OCI-LY7 (cell line): ENCODE measurements at regions not wholly inside any gene's neighbourhood (a gene's known extent, or its start where the extent isn't known, plus 50 kb on each side); places are given as distances from the start of the nearest gene placed in this dataset.

Source experiments
- BruUV-seq: library from RNA; stranded (reverse); fragments of 400-500 nt; replicated peaks from 2 replicates; lab custom pipeline; 2021; lab: Mats Ljungman, UMichigan
- CTCF ChIA-PET: fragments of 300-600 bp; sonication (Branson Sonifier 250); formaldehyde crosslinking; loops from one replicate; lab custom pipeline; 2022; ENCODE audit warnings: antibody characterized with exemption; ENCODE audit not compliant: unreplicated experiment; lab: Charles Lee
- POLR2A ChIA-PET: fragments of 300-600 bp; sonication (Branson Sonifier 250); formaldehyde crosslinking; loops from one replicate; lab custom pipeline; 2022; ENCODE audit warnings: antibody characterized with exemption; lab: Charles Lee
- DNase-seq: peaks from one replicate; pipeline ENCODE4 v3.0.0-alpha.2; 2015; ENCODE audit warnings: low spot score
- H2AFZ ChIP-seq: fragments of 200-600 bp; sonication (generic), shearing (Covaris generic); 2 replicates; pipeline ENCODE4 v1.6.1; 2014; ENCODE audit warnings: mild to moderate bottlenecking, antibody characterized with exemption, low read length, moderate library complexity
- H3K27ac ChIP-seq: fragments of 200-600 bp; sonication (generic); 2 replicates; pipeline ENCODE4 v1.5.1; 2014; ENCODE audit warnings: mixed run types, low read depth, mild to moderate bottlenecking, moderate library complexity, low read length, inconsistent platforms; ENCODE audit not compliant: poor library complexity, severe bottlenecking
- H3K36me3 ChIP-seq: fragments of 200-600 bp; sonication (generic); 2 replicates; pipeline ENCODE4 v1.6.1; 2014; ENCODE audit warnings: mild to moderate bottlenecking, antibody characterized with exemption, low read length, moderate library complexity, mixed read lengths; ENCODE audit not compliant: insufficient read depth
- H3K4me1 ChIP-seq: fragments of 200-600 bp; sonication (generic); 2 replicates; pipeline ENCODE4 v1.5.1; 2014; ENCODE audit warnings: mild to moderate bottlenecking, low read length; ENCODE audit not compliant: insufficient read depth, poor library complexity, severe bottlenecking
- H3K4me2 ChIP-seq: fragments of 200-600 bp; sonication (generic); 2 replicates; pipeline ENCODE4 v1.6.1; 2014; ENCODE audit warnings: mild to moderate bottlenecking, low read length
- H3K4me3 ChIP-seq: fragments of 200-600 bp; sonication (generic); 2 replicates; pipeline ENCODE4 v1.5.1; 2014; ENCODE audit warnings: mild to moderate bottlenecking, low read depth, low read length; ENCODE audit not compliant: poor library complexity, severe bottlenecking
- H3K79me2 ChIP-seq: fragments of 200-600 bp; sonication (generic); 2 replicates; pipeline ENCODE4 v1.6.1; 2016; ENCODE audit warnings: low read depth, mild to moderate bottlenecking, low read length, moderate library complexity, mixed read lengths; ENCODE audit not compliant: insufficient read depth
- H3K9me2 ChIP-seq: fragments of 200-600 bp; sonication (generic); 2 replicates; pipeline ENCODE4 v1.6.1; 2016; ENCODE audit warnings: mild to moderate bottlenecking, low read length, mixed read lengths; ENCODE audit not compliant: insufficient read depth
- H3K9me3 ChIP-seq: fragments of 200-600 bp; sonication (generic); 2 replicates; pipeline ENCODE4 v1.6.1; 2014; ENCODE audit warnings: mild to moderate bottlenecking, mixed run types, low read length, mixed read lengths
- H4K20me1 ChIP-seq: fragments of 200-600 bp; sonication (generic); 2 replicates; pipeline ENCODE4 v1.6.1; 2014; ENCODE audit warnings: mild to moderate bottlenecking, antibody characterized with exemption, low read length, moderate library complexity, mixed read lengths; ENCODE audit not compliant: insufficient read depth
- CTCF ChIP-seq: fragments of 200-600 bp; sonication (generic); conservative IDR thresholded peaks from 2 replicates; pipeline ENCODE4 v1.5.1; 2014; ENCODE audit warnings: mild to moderate bottlenecking, antibody characterized with exemption, low read length, moderate library complexity, mixed read lengths
- EZH2phosphoT487 ChIP-seq: fragments of 200-600 bp; sonication (generic); IDR thresholded peaks from 2 replicates; pipeline ENCODE4 v1.6.1; 2018; ENCODE audit warnings: low read depth, borderline replicate concordance, mild to moderate bottlenecking, mixed run types, antibody characterized with exemption, low read length, moderate library complexity, mixed read lengths
- intact Hi-C: fragments of 100-400 bp; cut with micrococcal nuclease; formaldehyde crosslinking; loops from one replicate; pipeline ENCODE4 v1.10.0; 2022; ENCODE audit not compliant: unreplicated experiment

GRCh38 chr7:67341153-67341768 lies 344.6 kb downstream of the TYW1 start:
- ChIA-PET CTCF (no interaction called here), POLR2A (no interaction called here)
- intact Hi-C loops: no loop called here
- Histone ChIP-seq H3K9me3 (no peaks in the 10 kb centered on the region), H2AFZ (no peak overlapping the region), H3K4me2 (no peak overlapping the region), H3K9me2 (no peaks in the 10 kb centered on the region), H3K4me3 (no peak overlapping the region), H4K20me1 (no peaks in the 10 kb centered on the region), H3K36me3 (no peaks in the 10 kb centered on the region), H3K79me2 (no peaks in the 10 kb centered on the region), H3K4me1 (no peaks in the 10 kb centered on the region), H3K27ac (no peak overlapping the region)
- no TSS peak for BruUV-seq
- TF ChIP-seq EZH2phosphoT487: no peak
- no peak for TF ChIP-seq CTCF
- DNase-seq: no peak

GRCh38 chr7:67343114-67343513 lies 346.5 kb downstream of the TYW1 start:
- intact Hi-C loops: no loop called here
- no TSS peak for BruUV-seq
- TF ChIP-seq CTCF (no peak), EZH2phosphoT487 (no peak)

GRCh38 chr7:67343572-67343971 lies 346.9 kb downstream of the TYW1 start:
- CTCF ChIA-PET: no interaction called here
- H3K36me3 ChIP-seq: no peaks in the 10 kb centered on the region
- no peak overlapping the region for H2AFZ ChIP-seq
- H3K4me3 ChIP-seq: no peak overlapping the region
- no peaks in the 10 kb centered on the region for H4K20me1 ChIP-seq
- POLR2A ChIA-PET: interaction anchor here (0.6 kb wide), 2 partner anchors 41 to 556 kb away, joined by 3 to 6 read pairs; no protein-coding TSS in a partner anchor
- H3K79me2 ChIP-seq: no peaks in the 10 kb centered on the region
- intact Hi-C loops: no loop called here
- H3K9me3 ChIP-seq: no peaks in the 10 kb centered on the region
- no peak overlapping the region for H3K4me2 ChIP-seq
- no peaks in the 10 kb centered on the region for H3K4me1 ChIP-seq
- no peak overlapping the region for H3K27ac ChIP-seq
- no peaks in the 10 kb centered on the region for H3K9me2 ChIP-seq
- DNase-seq: no peak
- BruUV-seq: no TSS peak
- TF ChIP-seq EZH2phosphoT487 (no peak), CTCF (no peak)

More at GRCh38 chr7:67343114-67343513, 346.5 kb downstream of the TYW1 start:
- ChIA-PET CTCF (no interaction called here), POLR2A (interaction anchor here (0.6 to 0.7 kb wide), 2 partner anchors 12 to 556 kb away, joined by 3 to 6 read pairs; no protein-coding TSS in a partner anchor)
- Histone ChIP-seq H3K9me3 (no peaks in the 10 kb centered on the region), H4K20me1 (no peaks in the 10 kb centered on the region), H3K36me3 (no peaks in the 10 kb centered on the region), H2AFZ (no peak overlapping the region), H3K4me2 (no peak overlapping the region), H3K27ac (no peak overlapping the region), H3K4me1 (no peaks in the 10 kb centered on the region), H3K4me3 (no peak overlapping the region), H3K79me2 (no peaks in the 10 kb centered on the region), H3K9me2 (no peaks in the 10 kb centered on the region)
- no peak for DNase-seq
